ENCODE measurements at regions not wholly inside any gene's neighbourhood (a gene's known extent, or its start where the extent isn't known, plus 50 kb on each side); places are given as distances from the start of the nearest gene placed in this dataset.

- H3K36me3 ChIP-seq (ENCODE audit: insufficient read depth): no peaks in the 10 kb centered on the region
- no peaks in the 10 kb centered on the region for H3K27me3 ChIP-seq (ENCODE audit: insufficient read depth, low read depth)
- H3K4me3 ChIP-seq (IDR thresholded peaks at IDR 0.05; ENCODE audit: insufficient read depth, low read depth, low read length): no peak overlapping the region
- TF ChIP-seq CTCF (conservative IDR thresholded peaks at IDR 0.05; ENCODE audit: low read depth, low read length): no peak
- no peak overlapping the region for H2AFZ ChIP-seq (ENCODE audit: low read depth)
- H3K4me2 ChIP-seq: no peak overlapping the region
- H4K20me1 ChIP-seq (ENCODE audit: insufficient read depth): no peaks in the 10 kb centered on the region
- H3K4me1 ChIP-seq (ENCODE audit: low read depth, poor library complexity, severe bottlenecking): no peaks in the 10 kb centered on the region
- H3K9ac ChIP-seq: no peak overlapping the region
- no peak overlapping the region for H3K27ac ChIP-seq
- no peaks in the 10 kb centered on the region for H3K79me2 ChIP-seq (ENCODE audit: insufficient read depth, low read depth)
These were observed 57.6 kb downstream of the FAM50B start for GRCh38 chr6:3906846-3907151.

- Histone ChIP-seq H3K4me1 (ENCODE audit: low read depth, poor library complexity, severe bottlenecking) (no peaks in the 10 kb centered on the region), H3K36me3 (ENCODE audit: insufficient read depth) (no peaks in the 10 kb centered on the region), H3K79me2 (ENCODE audit: insufficient read depth, low read depth) (no peaks in the 10 kb centered on the region), H4K20me1 (ENCODE audit: insufficient read depth) (no peaks in the 10 kb centered on the region), H3K4me2 (no peak overlapping the region), H2AFZ (ENCODE audit: low read depth) (no peak overlapping the region), H3K9ac (no peak overlapping the region), H3K27me3 (ENCODE audit: insufficient read depth, low read depth) (no peaks in the 10 kb centered on the region), H3K4me3 (IDR thresholded peaks at IDR 0.05; ENCODE audit: insufficient read depth, low read depth, low read length) (no peak overlapping the region), H3K27ac (no peak overlapping the region)
- TF ChIP-seq CTCF (conservative IDR thresholded peaks at IDR 0.05; ENCODE audit: low read depth, low read length): no peak
These were observed 59.0 kb downstream of the FAM50B start for GRCh38 chr6:3908223-3908622.

- Histone ChIP-seq H3K4me3 (IDR thresholded peaks at IDR 0.05; ENCODE audit: insufficient read depth, low read depth, low read length) (no peak overlapping the region), H3K9ac (no peak overlapping the region), H2AFZ (ENCODE audit: low read depth) (no peak overlapping the region), H3K4me2 (no peak overlapping the region), H3K4me1 (ENCODE audit: low read depth, poor library complexity, severe bottlenecking) (no peaks in the 10 kb centered on the region), H3K79me2 (ENCODE audit: insufficient read depth, low read depth) (no peaks in the 10 kb centered on the region), H3K27me3 (ENCODE audit: insufficient read depth, low read depth) (no peaks in the 10 kb centered on the region), H4K20me1 (ENCODE audit: insufficient read depth) (no peaks in the 10 kb centered on the region), H3K27ac (no peak overlapping the region), H3K36me3 (ENCODE audit: insufficient read depth) (no peaks in the 10 kb centered on the region)
- TF ChIP-seq CTCF (conservative IDR thresholded peaks at IDR 0.05; ENCODE audit: low read depth, low read length): no peak
These were observed 59.8 kb downstream of the FAM50B start for GRCh38 chr6:3908961-3909360.

GRCh38 chr6:3910106-3910663, 61.0 kb downstream of the FAM50B start:
- Histone ChIP-seq H3K9ac (no peak overlapping the region), H3K27ac (no peak overlapping the region), H3K4me1 (ENCODE audit: low read depth, poor library complexity, severe bottlenecking) (peaks cover 4% of the 10 kb centered on the region), H3K79me2 (ENCODE audit: insufficient read depth, low read depth) (no peaks in the 10 kb centered on the region), H2AFZ (ENCODE audit: low read depth) (no peak overlapping the region), H3K36me3 (ENCODE audit: insufficient read depth) (no peaks in the 10 kb centered on the region), H3K27me3 (ENCODE audit: insufficient read depth, low read depth) (no peaks in the 10 kb centered on the region), H3K4me2 (no peak overlapping the region), H3K4me3 (IDR thresholded peaks at IDR 0.05; ENCODE audit: insufficient read depth, low read depth, low read length) (no peak overlapping the region), H4K20me1 (ENCODE audit: insufficient read depth) (no peaks in the 10 kb centered on the region)
- no peak for TF ChIP-seq CTCF (conservative IDR thresholded peaks at IDR 0.05; ENCODE audit: low read depth, low read length)

All from KMS-11 (cell line).